ENCODE measurements at regions not wholly inside any gene's neighbourhood (a gene's known extent, or its start where the extent isn't known, plus 50 kb on each side); places are given as distances from the start of the nearest gene placed in this dataset.

GRCh38 chr7:130987092-130987491, 253.1 kb upstream of the KLF14 start:
- H3K9me3 Mint-ChIP-seq (ENCODE audit: unreplicated experiment), result no peaks in the 10 kb centered on the region
- DNase-seq (ENCODE audit: unreplicated experiment), result no peak
- ChIA-PET CTCF (interaction anchor here (1.0 to 2.2 kb wide), 3 partner anchors 8 to 90 kb away, joined by 3 to 23 read pairs (median 5); no protein-coding TSS in a partner anchor), POLR2A (interaction anchor here (0.5 to 2.6 kb wide), 3 partner anchors 9 to 25 kb away, joined by 4 to 11 read pairs (median 4); no protein-coding TSS in a partner anchor)
- H3K27me3 Mint-ChIP-seq (ENCODE audit: insufficient read depth, unreplicated experiment), result no peaks in the 10 kb centered on the region
- intact Hi-C loops (cut with micrococcal nuclease), result no loop called here
- H3K4me3 Mint-ChIP-seq (ENCODE audit: unreplicated experiment), result no peak overlapping the region
- BruUV-seq (replicated peaks), result no TSS peak
- TF ChIP-seq, protein P1, sequence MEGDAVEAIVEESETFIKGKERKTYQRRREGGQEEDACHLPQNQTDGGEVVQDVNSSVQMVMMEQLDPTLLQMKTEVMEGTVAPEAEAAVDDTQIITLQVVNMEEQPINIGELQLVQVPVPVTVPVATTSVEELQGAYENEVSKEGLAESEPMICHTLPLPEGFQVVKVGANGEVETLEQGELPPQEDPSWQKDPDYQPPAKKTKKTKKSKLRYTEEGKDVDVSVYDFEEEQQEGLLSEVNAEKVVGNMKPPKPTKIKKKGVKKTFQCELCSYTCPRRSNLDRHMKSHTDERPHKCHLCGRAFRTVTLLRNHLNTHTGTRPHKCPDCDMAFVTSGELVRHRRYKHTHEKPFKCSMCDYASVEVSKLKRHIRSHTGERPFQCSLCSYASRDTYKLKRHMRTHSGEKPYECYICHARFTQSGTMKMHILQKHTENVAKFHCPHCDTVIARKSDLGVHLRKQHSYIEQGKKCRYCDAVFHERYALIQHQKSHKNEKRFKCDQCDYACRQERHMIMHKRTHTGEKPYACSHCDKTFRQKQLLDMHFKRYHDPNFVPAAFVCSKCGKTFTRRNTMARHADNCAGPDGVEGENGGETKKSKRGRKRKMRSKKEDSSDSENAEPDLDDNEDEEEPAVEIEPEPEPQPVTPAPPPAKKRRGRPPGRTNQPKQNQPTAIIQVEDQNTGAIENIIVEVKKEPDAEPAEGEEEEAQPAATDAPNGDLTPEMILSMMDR (IDR thresholded peaks at IDR 0.05; ENCODE audit: unreplicated experiment), result no peak
- peaks cover 45% of the 10 kb centered on the region for H3K4me1 Mint-ChIP-seq (ENCODE audit: insufficient read depth, unreplicated experiment)
- peak overlapping the region; percentile 58 for H3K27ac Mint-ChIP-seq (ENCODE audit: low read depth, unreplicated experiment)
- H3K36me3 Mint-ChIP-seq (ENCODE audit: insufficient read depth, unreplicated experiment), result peaks cover 44% of the 10 kb centered on the region

GRCh38 chr7:130988443-130988842, 254.4 kb upstream of the KLF14 start:
- peaks cover 51% of the 10 kb centered on the region for H3K36me3 Mint-ChIP-seq (ENCODE audit: insufficient read depth, unreplicated experiment)
- no TSS peak for BruUV-seq (replicated peaks)
- no peaks in the 10 kb centered on the region for H3K27me3 Mint-ChIP-seq (ENCODE audit: insufficient read depth, unreplicated experiment)
- TF ChIP-seq, protein P1 (IDR thresholded peaks at IDR 0.05; ENCODE audit: unreplicated experiment), result no peak
- POLR2A ChIA-PET, result interaction anchor here (0.8 to 1.4 kb wide), 6 partner anchors 9 to 75 kb away, joined by 3 to 5 read pairs (median 4); no protein-coding TSS in a partner anchor
- no peak for DNase-seq (ENCODE audit: unreplicated experiment)
- no peak overlapping the region for H3K27ac Mint-ChIP-seq (ENCODE audit: low read depth, unreplicated experiment)
- intact Hi-C loops (cut with micrococcal nuclease), result no loop called here
- H3K9me3 Mint-ChIP-seq (ENCODE audit: unreplicated experiment), result no peaks in the 10 kb centered on the region
- H3K4me1 Mint-ChIP-seq (ENCODE audit: insufficient read depth, unreplicated experiment), result peaks cover 45% of the 10 kb centered on the region
- CTCF ChIA-PET, result interaction anchor here (0.5 to 3.3 kb wide), 13 partner anchors 15 to 97 kb away, joined by 3 to 23 read pairs (median 3); no protein-coding TSS in a partner anchor
- H3K4me3 Mint-ChIP-seq (ENCODE audit: unreplicated experiment), result no peak overlapping the region

GRCh38 chr7:130989101-130989795, 255.2 kb upstream of the KLF14 start:
- no peak for DNase-seq (ENCODE audit: unreplicated experiment)
- ChIA-PET POLR2A (interaction anchor here (0.8 to 1.5 kb wide), 7 partner anchors 8 to 87 kb away, joined by 3 to 5 read pairs (median 4); no protein-coding TSS in a partner anchor), CTCF (interaction anchor here (0.5 to 3.7 kb wide), 11 partner anchors 7 to 158 kb away, joined by 3 to 23 read pairs (median 4); no protein-coding TSS in a partner anchor)
- no TSS peak for BruUV-seq (replicated peaks)
- H3K4me3 Mint-ChIP-seq (ENCODE audit: unreplicated experiment), result no peak overlapping the region
- intact Hi-C loops (cut with micrococcal nuclease), result no loop called here
- peaks cover 50% of the 10 kb centered on the region for H3K4me1 Mint-ChIP-seq (ENCODE audit: insufficient read depth, unreplicated experiment)
- no peaks in the 10 kb centered on the region for H3K27me3 Mint-ChIP-seq (ENCODE audit: insufficient read depth, unreplicated experiment)
- H3K9me3 Mint-ChIP-seq (ENCODE audit: unreplicated experiment), result no peaks in the 10 kb centered on the region
- H3K36me3 Mint-ChIP-seq (ENCODE audit: insufficient read depth, unreplicated experiment), result peaks cover 51% of the 10 kb centered on the region
- TF ChIP-seq, protein P1 (IDR thresholded peaks at IDR 0.05; ENCODE audit: unreplicated experiment), result no peak
- H3K27ac Mint-ChIP-seq (ENCODE audit: low read depth, unreplicated experiment), result peak overlapping the region; percentile 76

DNA sequence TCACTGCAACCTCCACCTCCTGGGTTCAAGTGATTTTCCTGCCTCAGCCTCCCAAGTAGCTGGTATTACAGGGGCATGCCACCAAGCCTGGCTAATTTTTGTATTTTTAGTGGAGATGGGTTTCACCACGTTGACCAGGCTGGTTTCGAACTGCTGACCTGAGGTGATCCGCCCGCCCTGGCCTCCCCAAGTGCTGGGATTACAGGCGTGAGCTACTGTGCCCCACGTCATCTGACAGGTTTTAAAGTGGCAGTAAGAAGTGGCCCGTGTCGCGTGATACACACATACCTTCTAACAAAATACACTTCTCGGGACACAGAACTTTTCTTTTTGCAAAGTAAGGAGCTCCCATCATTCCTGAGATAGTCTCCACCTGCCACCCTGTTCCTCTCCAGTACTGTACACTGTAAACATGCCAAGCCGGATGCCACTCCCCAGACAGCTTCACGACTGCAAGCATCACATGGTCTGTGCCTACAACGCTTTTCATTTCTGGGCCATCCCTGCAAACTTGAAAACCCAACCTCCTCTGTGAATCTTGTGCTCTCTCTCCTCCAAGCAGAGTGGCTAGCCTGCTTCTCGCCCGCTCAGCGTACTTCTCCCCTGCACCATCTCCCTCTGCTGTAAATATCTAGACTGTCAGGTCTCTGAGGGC, 256.3 kb upstream of the KLF14 start:
- Mint-ChIP-seq H3K27me3 (ENCODE audit: insufficient read depth, unreplicated experiment) (no peaks in the 10 kb centered on the region), H3K4me3 (ENCODE audit: unreplicated experiment) (no peak overlapping the region), H3K9me3 (ENCODE audit: unreplicated experiment) (no peaks in the 10 kb centered on the region), H3K27ac (ENCODE audit: low read depth, unreplicated experiment) (peak overlapping the region; percentile 72), H3K36me3 (ENCODE audit: insufficient read depth, unreplicated experiment) (peaks cover 47% of the 10 kb centered on the region), H3K4me1 (ENCODE audit: insufficient read depth, unreplicated experiment) (peaks cover 54% of the 10 kb centered on the region)
- intact Hi-C loops (cut with micrococcal nuclease), result no loop called here
- TF ChIP-seq, protein P1 (IDR thresholded peaks at IDR 0.05; ENCODE audit: unreplicated experiment), result no peak
- BruUV-seq (replicated peaks), result no TSS peak
- POLR2A ChIA-PET, result interaction anchor here (0.6 to 1.9 kb wide), 9 partner anchors 9 to 88 kb away, joined by 3 to 8 read pairs (median 3); no protein-coding TSS in a partner anchor
- no peak for DNase-seq (ENCODE audit: unreplicated experiment)
- CTCF ChIA-PET, result interaction anchor here (0.6 to 3.7 kb wide), 7 partner anchors 8 to 72 kb away, joined by 3 to 21 read pairs (median 4); no protein-coding TSS in a partner anchor
